ENCODE measurements at regions not wholly inside any gene's neighbourhood (a gene's known extent, or its start where the extent isn't known, plus 50 kb on each side); places are given as distances from the start of the nearest gene placed in this dataset.

DNA sequence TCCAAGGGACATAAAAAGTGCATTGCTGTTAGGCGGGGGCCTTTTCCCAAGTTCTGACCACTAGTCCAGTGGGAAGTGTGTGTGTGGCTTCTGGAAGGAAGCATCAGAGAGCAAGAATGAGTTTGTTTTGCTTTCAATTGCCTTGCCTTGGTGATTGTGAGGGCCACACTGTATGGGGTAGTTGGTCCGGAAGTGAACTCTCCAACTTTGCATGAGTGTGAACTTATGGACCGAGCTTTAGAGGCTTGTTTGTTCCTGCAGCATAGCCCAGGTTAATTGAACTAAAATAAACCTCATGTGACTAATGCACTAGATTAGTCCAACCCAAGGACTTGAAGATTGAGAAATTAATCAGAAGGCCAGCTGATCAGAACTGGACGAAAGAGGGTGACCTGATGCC is 171.7 kb downstream of the NR2F2 start:
- no peak for DNase-seq (ENCODE audit: extremely low read depth, low read depth)
- TF ChIP-seq, protein P1, sequence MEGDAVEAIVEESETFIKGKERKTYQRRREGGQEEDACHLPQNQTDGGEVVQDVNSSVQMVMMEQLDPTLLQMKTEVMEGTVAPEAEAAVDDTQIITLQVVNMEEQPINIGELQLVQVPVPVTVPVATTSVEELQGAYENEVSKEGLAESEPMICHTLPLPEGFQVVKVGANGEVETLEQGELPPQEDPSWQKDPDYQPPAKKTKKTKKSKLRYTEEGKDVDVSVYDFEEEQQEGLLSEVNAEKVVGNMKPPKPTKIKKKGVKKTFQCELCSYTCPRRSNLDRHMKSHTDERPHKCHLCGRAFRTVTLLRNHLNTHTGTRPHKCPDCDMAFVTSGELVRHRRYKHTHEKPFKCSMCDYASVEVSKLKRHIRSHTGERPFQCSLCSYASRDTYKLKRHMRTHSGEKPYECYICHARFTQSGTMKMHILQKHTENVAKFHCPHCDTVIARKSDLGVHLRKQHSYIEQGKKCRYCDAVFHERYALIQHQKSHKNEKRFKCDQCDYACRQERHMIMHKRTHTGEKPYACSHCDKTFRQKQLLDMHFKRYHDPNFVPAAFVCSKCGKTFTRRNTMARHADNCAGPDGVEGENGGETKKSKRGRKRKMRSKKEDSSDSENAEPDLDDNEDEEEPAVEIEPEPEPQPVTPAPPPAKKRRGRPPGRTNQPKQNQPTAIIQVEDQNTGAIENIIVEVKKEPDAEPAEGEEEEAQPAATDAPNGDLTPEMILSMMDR (IDR thresholded peaks at IDR 0.05; ENCODE audit: low read depth, low read length): no peak

DNA sequence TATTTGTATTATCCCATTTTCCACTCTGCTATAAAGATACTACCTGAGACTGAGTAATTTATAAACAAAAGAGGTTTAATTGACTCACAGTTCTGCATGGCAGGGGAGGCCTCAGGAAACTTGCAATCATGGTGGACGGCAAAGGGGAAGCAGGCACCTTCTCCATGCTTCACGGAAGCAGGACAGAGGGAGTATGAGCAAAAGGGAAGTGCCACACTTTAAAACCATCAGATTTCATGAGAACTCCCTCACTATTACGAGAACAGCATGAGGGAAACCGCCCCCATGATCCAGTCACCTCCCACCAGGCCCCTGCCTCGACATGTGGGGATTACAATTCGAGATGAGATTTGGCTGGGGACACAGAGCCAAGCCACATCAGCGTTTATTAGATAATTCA is 172.8 kb downstream of the NR2F2 start:
- DNase-seq (ENCODE audit: extremely low read depth, low read depth): no peak
- TF ChIP-seq, protein P1 (IDR thresholded peaks at IDR 0.05; ENCODE audit: low read depth, low read length): no peak

DNA sequence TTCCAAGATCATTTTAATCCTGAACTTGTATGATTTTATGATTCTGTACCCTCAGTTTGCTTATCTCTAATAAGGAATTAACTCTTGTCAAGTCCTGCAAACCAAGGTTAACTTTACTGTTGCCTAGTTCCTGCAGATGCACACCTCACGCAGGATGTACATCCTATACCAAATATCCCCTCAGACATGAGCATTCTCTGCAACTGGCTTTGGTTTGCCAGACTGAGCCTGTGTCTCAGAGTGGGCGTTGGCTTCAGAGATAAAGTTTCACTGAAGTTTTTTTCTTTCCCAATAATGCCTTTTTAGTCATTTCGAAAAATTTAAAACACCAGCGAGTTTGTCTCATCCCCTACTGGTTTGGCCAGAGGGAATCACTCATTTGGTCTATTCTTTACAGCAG is 173.9 kb downstream of the NR2F2 start:
- TF ChIP-seq, protein P1 (IDR thresholded peaks at IDR 0.05; ENCODE audit: low read depth, low read length): no peak
- DNase-seq (ENCODE audit: extremely low read depth, low read depth): no peak

DNA sequence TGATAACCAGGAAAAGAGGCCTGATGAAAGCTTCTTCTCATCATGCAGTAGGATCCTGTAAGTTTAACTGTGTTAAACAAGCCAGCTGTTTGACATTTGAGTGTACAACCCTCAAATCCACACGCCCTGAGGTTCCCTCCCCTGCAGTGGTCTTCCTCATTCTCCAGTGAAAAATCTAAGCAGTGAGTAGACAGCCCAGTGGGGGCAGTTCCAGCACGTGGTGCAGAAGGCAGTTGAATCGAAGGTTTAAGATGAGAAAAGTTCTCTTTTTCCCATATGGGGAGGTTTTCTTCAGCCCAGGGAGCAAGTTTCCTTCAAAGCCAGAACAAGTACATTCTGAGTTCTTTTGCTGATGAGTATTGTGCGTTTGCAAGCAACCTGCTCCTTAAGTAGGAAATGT is 174.5 kb downstream of the NR2F2 start:
- TF ChIP-seq, protein P1 (IDR thresholded peaks at IDR 0.05; ENCODE audit: low read depth, low read length): no peak
- no peak for DNase-seq (ENCODE audit: extremely low read depth, low read depth)

DNA sequence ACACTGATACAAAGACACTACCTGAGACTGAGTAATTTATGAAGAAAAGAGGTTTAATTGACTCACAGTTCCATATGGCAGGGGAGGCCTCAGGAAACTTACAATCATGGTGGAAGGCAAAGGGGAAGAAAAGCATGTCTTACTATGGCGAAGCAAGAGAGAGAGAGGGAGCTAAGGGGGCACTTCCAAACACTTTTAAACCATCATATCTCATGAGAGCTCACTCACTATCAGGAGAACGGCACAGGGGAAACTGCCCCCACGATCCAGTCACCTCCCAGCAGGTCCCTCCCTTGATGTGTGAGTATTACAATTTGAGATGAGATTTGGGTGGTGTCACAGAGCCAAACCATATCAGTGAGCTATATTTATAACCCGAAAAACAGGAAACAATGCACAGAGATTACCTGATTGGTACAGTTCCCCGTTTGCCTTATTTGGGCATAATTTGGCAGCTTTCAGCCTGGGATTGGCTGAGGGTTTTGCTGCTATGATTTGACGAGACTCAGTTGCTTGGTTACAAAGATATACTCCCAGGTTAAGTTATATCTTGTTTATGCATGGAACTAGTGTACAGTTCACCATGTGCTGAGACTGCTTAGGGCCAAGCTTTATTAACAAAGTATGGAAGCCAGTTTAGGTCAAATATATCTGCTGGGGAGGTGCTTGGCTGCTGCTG is 184.2 kb downstream of the NR2F2 start:
- DNase-seq (ENCODE audit: extremely low read depth, low read depth): no peak
- TF ChIP-seq, protein P1 (IDR thresholded peaks at IDR 0.05; ENCODE audit: low read depth, low read length): no peak

DNA sequence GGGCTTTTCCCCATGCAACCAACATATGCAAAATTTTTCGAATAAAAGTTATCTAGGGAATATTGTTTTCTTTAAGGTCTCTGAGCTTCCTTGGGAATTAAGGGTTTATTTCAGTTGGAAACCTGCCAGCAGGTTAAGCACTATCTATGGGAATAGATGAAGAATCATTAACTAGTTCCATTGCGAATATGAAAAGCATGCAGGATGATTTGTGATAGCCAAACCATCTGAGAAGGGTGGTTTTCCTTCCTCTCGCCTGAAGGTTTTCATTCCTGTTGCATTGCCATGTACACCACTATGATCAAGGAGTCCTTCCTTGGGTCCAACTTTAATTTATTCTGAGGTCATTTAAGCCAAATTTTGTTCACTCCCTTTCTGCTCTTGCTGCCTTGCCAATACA is 184.9 kb downstream of the NR2F2 start:
- TF ChIP-seq, protein P1 (IDR thresholded peaks at IDR 0.05; ENCODE audit: low read depth, low read length): no peak
- DNase-seq (ENCODE audit: extremely low read depth, low read depth): no peak

DNA sequence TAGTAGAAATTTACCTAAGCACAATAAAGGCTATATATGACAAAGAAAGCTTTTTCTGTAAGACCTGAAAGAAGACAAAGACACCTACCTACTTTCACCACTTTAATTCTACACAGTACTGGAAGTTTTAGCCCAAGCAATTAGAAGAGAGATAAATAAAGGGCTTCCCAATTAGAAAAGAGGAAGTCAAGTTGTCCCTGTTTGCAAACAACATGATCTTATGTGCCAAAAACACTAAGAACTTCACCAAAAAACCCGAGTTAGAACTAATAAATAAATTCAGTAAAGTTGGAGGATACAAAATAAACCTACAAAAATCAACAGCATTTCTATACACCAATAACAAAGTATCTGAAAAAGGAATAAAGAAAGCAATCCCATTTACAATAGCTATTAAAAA is 190.9 kb downstream of the NR2F2 start:
- TF ChIP-seq, protein P1 (IDR thresholded peaks at IDR 0.05; ENCODE audit: low read depth, low read length): no peak
- DNase-seq (ENCODE audit: extremely low read depth, low read depth): no peak

Data from AG09319 (cell line).